SK-N-SH (cell line): ENCODE measurements at regions not wholly inside any gene's neighbourhood (a gene's known extent, or its start where the extent isn't known, plus 50 kb on each side); places are given as distances from the start of the nearest gene placed in this dataset.

Experiments used
- CHD2 ChIP-seq: fragments of 150-350 bp; IDR thresholded peaks from 2 replicates; pipeline ENCODE4 v1.6.1; 2018; ENCODE audit warnings: low read length; ENCODE audit not compliant: partially characterized antibody
- EP300 ChIP-seq, 2 experiments: IDR thresholded peaks; 2 replicates each; pipeline versions ENCODE4 v1.4.0 to v1.6.1; 2012; ENCODE audit warnings: borderline replicate concordance in 1 of 2, low read depth in 1 of 2, low read length in 1 of 2
- EZH2phosphoT487 ChIP-seq: fragments of 200-600 bp; sonication (generic); IDR thresholded peaks from 2 replicates; pipeline ENCODE4 v1.6.1; 2017; ENCODE audit warnings: low read depth, mixed run types, mild to moderate bottlenecking, antibody characterized with exemption, moderate library complexity, borderline replicate concordance
- JUND ChIP-seq: IDR thresholded peaks from 2 replicates; pipeline ENCODE4 v1.4.0; 2012
- MXI1 ChIP-seq: IDR thresholded peaks from 2 replicates; pipeline ENCODE4 v1.6.1; 2012; ENCODE audit warnings: mild to moderate bottlenecking, low read depth, low read length, improper control_type of control experiment
- NRF1 ChIP-seq: IDR thresholded peaks from 2 replicates; pipeline ENCODE4 v1.6.1; 2012; ENCODE audit warnings: low read depth, mild to moderate bottlenecking, low read length
- POLR2AphosphoS5 ChIP-seq: IDR thresholded peaks from 2 replicates; pipeline ENCODE4 v1.6.1; 2012; ENCODE audit warnings: low read depth, low read length
- RXRA ChIP-seq: IDR thresholded peaks from 2 replicates; pipeline ENCODE4 v1.4.0; 2012; ENCODE audit warnings: low read depth, mild to moderate bottlenecking, borderline replicate concordance
- SIN3A ChIP-seq: IDR thresholded peaks from 2 replicates; pipeline ENCODE4 v1.6.1; 2012; ENCODE audit warnings: low read depth, mild to moderate bottlenecking, low read length, moderate library complexity, borderline replicate concordance
- SMC3 ChIP-seq: IDR thresholded peaks from 2 replicates; pipeline ENCODE4 v1.6.1; 2012; ENCODE audit warnings: low read depth, low read length, improper control_type of control experiment
- TCF12 ChIP-seq: IDR thresholded peaks from 2 replicates; pipeline ENCODE4 v1.4.0; 2012
- YY1 ChIP-seq: IDR thresholded peaks from 2 replicates; pipeline ENCODE4 v1.4.0; 2012; ENCODE audit warnings: low read depth, mild to moderate bottlenecking
- TF ChIP-seq, protein P1 (sequence below): fragments of 200-600 bp; sonication (generic); IDR thresholded peaks from 2 replicates; pipeline ENCODE4 v1.6.1; 2017; ENCODE audit warnings: antibody characterized with exemption, mild to moderate bottlenecking, moderate library complexity
- TF ChIP-seq, protein P2 (sequence below): IDR thresholded peaks from 2 replicates; pipeline ENCODE4 v1.4.0; 2012; ENCODE audit warnings: low read depth, borderline replicate concordance

DNA sequence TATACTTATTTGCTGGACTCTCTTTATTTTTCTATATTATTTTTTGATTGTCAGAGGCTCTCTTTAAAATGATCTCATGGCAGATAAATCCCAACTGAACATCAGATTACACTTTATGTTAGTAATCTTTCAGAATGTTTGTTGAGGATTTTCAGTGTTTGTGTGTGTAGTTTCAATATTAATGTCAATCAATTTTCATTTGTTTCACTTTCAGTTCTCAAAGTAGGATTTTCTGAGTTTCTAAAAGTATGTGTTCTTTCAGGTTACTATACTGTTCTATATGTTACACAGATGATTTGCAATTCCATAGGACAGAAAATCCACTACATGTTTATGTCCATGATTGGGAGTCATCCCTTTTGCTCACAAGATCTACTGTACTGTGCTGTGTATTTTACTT lies 311.9 kb upstream of the POT1 start:
- TF ChIP-seq SMC3 (no peak), YY1 (no peak), SIN3A (no peak), JUND (no peak), EP300 (IDR thresholded peaks at IDR 0.05; ENCODE audit: borderline replicate concordance in 1 of 2, low read depth in 1 of 2, low read length in 1 of 2) (no peak), POLR2AphosphoS5 (no peak), TCF12 (no peak), RXRA (no peak), CHD2 (no peak), NRF1 (no peak), EZH2phosphoT487 (no peak), MXI1 (no peak)
- TF ChIP-seq, protein P1, sequence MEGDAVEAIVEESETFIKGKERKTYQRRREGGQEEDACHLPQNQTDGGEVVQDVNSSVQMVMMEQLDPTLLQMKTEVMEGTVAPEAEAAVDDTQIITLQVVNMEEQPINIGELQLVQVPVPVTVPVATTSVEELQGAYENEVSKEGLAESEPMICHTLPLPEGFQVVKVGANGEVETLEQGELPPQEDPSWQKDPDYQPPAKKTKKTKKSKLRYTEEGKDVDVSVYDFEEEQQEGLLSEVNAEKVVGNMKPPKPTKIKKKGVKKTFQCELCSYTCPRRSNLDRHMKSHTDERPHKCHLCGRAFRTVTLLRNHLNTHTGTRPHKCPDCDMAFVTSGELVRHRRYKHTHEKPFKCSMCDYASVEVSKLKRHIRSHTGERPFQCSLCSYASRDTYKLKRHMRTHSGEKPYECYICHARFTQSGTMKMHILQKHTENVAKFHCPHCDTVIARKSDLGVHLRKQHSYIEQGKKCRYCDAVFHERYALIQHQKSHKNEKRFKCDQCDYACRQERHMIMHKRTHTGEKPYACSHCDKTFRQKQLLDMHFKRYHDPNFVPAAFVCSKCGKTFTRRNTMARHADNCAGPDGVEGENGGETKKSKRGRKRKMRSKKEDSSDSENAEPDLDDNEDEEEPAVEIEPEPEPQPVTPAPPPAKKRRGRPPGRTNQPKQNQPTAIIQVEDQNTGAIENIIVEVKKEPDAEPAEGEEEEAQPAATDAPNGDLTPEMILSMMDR, result no peak
- TF ChIP-seq, protein P2, sequence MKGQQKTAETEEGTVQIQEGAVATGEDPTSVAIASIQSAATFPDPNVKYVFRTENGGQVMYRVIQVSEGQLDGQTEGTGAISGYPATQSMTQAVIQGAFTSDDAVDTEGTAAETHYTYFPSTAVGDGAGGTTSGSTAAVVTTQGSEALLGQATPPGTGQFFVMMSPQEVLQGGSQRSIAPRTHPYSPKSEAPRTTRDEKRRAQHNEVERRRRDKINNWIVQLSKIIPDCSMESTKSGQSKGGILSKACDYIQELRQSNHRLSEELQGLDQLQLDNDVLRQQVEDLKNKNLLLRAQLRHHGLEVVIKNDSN, result no peak
